Neuron (in vitro differentiated cells): ENCODE measurements at regions not wholly inside any gene's neighbourhood (a gene's known extent, or its start where the extent isn't known, plus 50 kb on each side); places are given as distances from the start of the nearest gene placed in this dataset.
"Not testable (repeated sequence)": the region's sequence is repeated elsewhere in the genome, so short reads cannot be mapped to it uniquely, and the experiment has no call there.

Experiments used
- H2AFZ ChIP-seq: one replicate; pipeline ENCODE4 v1.6.1; 2013; ENCODE audit warnings: low read depth, mild to moderate bottlenecking, inconsistent platforms, low read length, moderate library complexity
- H3K27me3 ChIP-seq: one replicate; pipeline ENCODE4 v1.6.1; 2013; ENCODE audit warnings: low read length; ENCODE audit not compliant: insufficient read depth
- H3K36me3 ChIP-seq: one replicate; pipeline ENCODE4 v1.6.1; 2013; ENCODE audit warnings: low read length; ENCODE audit not compliant: insufficient read depth
- H3K4me1 ChIP-seq: one replicate; pipeline ENCODE4 v1.6.1; 2013; ENCODE audit warnings: low read length; ENCODE audit not compliant: insufficient read depth
- H3K4me3 ChIP-seq: 2 replicates; pipeline ENCODE4 v1.5.1; 2013; ENCODE audit warnings: mild to moderate bottlenecking, low read length, moderate library complexity
- H3K9me3 ChIP-seq: one replicate; pipeline ENCODE4 v1.6.1; 2013; ENCODE audit warnings: low read length

GRCh38 chr2:22086726-22087125 lies 963.0 kb downstream of the TDRD15 start:
- Histone ChIP-seq H3K4me3 (no peak overlapping the region), H2AFZ (no peak overlapping the region), H3K4me1 (no peaks in the 10 kb centered on the region), H3K27me3 (no peaks in the 10 kb centered on the region), H3K9me3 (no peaks in the 10 kb centered on the region), H3K36me3 (no peaks in the 10 kb centered on the region)

- not testable (repeated sequence) for H3K4me1 ChIP-seq, H3K27me3 ChIP-seq, H3K9me3 ChIP-seq, H3K4me3 ChIP-seq, H3K36me3 ChIP-seq, H2AFZ ChIP-seq
These were observed 979.8 kb downstream of the TDRD15 start for GRCh38 chr2:22103617-22104016.

GRCh38 chr2:22110244-22110651 lies 986.5 kb downstream of the TDRD15 start:
- no peak overlapping the region for H2AFZ ChIP-seq
- H3K4me1 ChIP-seq, result no peaks in the 10 kb centered on the region
- H3K36me3 ChIP-seq, result no peaks in the 10 kb centered on the region
- H3K4me3 ChIP-seq, result no peak overlapping the region
- no peaks in the 10 kb centered on the region for H3K27me3 ChIP-seq
- H3K9me3 ChIP-seq, result no peaks in the 10 kb centered on the region

GRCh38 chr2:22124003-22124402 lies 1000.2 kb downstream of the TDRD15 start:
- Histone ChIP-seq H3K27me3 (no peaks in the 10 kb centered on the region), H3K4me3 (no peak overlapping the region), H3K36me3 (no peaks in the 10 kb centered on the region), H2AFZ (no peak overlapping the region), H3K4me1 (no peaks in the 10 kb centered on the region), H3K9me3 (no peaks in the 10 kb centered on the region)

- no peak overlapping the region for H2AFZ ChIP-seq
- H3K27me3 ChIP-seq, result no peaks in the 10 kb centered on the region
- no peaks in the 10 kb centered on the region for H3K4me1 ChIP-seq
- H3K36me3 ChIP-seq, result no peaks in the 10 kb centered on the region
- H3K4me3 ChIP-seq, result no peak overlapping the region
- H3K9me3 ChIP-seq, result no peaks in the 10 kb centered on the region
These were observed 1002.3 kb downstream of the TDRD15 start for GRCh38 chr2:22126106-22126505.

- Histone ChIP-seq H3K4me3 (no peak overlapping the region), H3K9me3 (no peaks in the 10 kb centered on the region), H3K4me1 (no peaks in the 10 kb centered on the region), H3K27me3 (no peaks in the 10 kb centered on the region), H3K36me3 (no peaks in the 10 kb centered on the region), H2AFZ (no peak overlapping the region)
These were observed 1003.2 kb downstream of the TDRD15 start for GRCh38 chr2:22126978-22127377.

GRCh38 chr2:22134421-22134820 lies 1010.7 kb downstream of the TDRD15 start:
- no peak overlapping the region for H2AFZ ChIP-seq
- H3K9me3 ChIP-seq, result no peaks in the 10 kb centered on the region
- no peaks in the 10 kb centered on the region for H3K4me1 ChIP-seq

GRCh38 chr2:22136446-22136845 lies 1012.7 kb downstream of the TDRD15 start:
- Histone ChIP-seq H3K4me1 (no peaks in the 10 kb centered on the region), H3K27me3 (no peaks in the 10 kb centered on the region), H2AFZ (no peak overlapping the region), H3K9me3 (no peaks in the 10 kb centered on the region), H3K36me3 (no peaks in the 10 kb centered on the region), H3K4me3 (no peak overlapping the region)

More at GRCh38 chr2:22134421-22134820, 1010.7 kb downstream of the TDRD15 start:
- Histone ChIP-seq H3K36me3 (no peaks in the 10 kb centered on the region), H3K4me3 (no peak overlapping the region), H3K27me3 (no peaks in the 10 kb centered on the region)

GRCh38 chr2:22143840-22144239 lies 1020.1 kb downstream of the TDRD15 start:
- Histone ChIP-seq H3K4me3 (no peak overlapping the region), H3K9me3 (no peaks in the 10 kb centered on the region), H2AFZ (no peak overlapping the region), H3K27me3 (no peaks in the 10 kb centered on the region), H3K36me3 (no peaks in the 10 kb centered on the region), H3K4me1 (no peaks in the 10 kb centered on the region)

- H3K36me3 ChIP-seq, result no peaks in the 10 kb centered on the region
- no peaks in the 10 kb centered on the region for H3K27me3 ChIP-seq
- no peak overlapping the region for H3K4me3 ChIP-seq
- no peaks in the 10 kb centered on the region for H3K9me3 ChIP-seq
- no peaks in the 10 kb centered on the region for H3K4me1 ChIP-seq
- no peak overlapping the region for H2AFZ ChIP-seq
These were observed 1030.3 kb downstream of the TDRD15 start for GRCh38 chr2:22153931-22154613.

GRCh38 chr2:22156661-22157060 lies 1032.9 kb downstream of the TDRD15 start:
- not testable (repeated sequence) for H3K9me3 ChIP-seq

GRCh38 chr2:22167256-22167655 lies 1043.5 kb downstream of the TDRD15 start:
- Histone ChIP-seq H3K36me3 (no peaks in the 10 kb centered on the region), H3K9me3 (no peaks in the 10 kb centered on the region), H3K27me3 (no peaks in the 10 kb centered on the region)

More at GRCh38 chr2:22156661-22157060, 1032.9 kb downstream of the TDRD15 start:
- not testable (repeated sequence) for H3K4me3 ChIP-seq, H3K4me1 ChIP-seq, H3K27me3 ChIP-seq, H2AFZ ChIP-seq, H3K36me3 ChIP-seq

GRCh38 chr2:22175003-22175402 lies 1051.2 kb downstream of the TDRD15 start:
- no peaks in the 10 kb centered on the region for H3K4me1 ChIP-seq
- H3K9me3 ChIP-seq, result no peaks in the 10 kb centered on the region
- H3K36me3 ChIP-seq, result no peaks in the 10 kb centered on the region
- H2AFZ ChIP-seq, result no peak overlapping the region
- H3K4me3 ChIP-seq, result no peak overlapping the region
- no peaks in the 10 kb centered on the region for H3K27me3 ChIP-seq

More at GRCh38 chr2:22167256-22167655, 1043.5 kb downstream of the TDRD15 start:
- H3K4me3 ChIP-seq, result no peak overlapping the region
- no peak overlapping the region for H2AFZ ChIP-seq
- H3K4me1 ChIP-seq, result no peaks in the 10 kb centered on the region

- no peaks in the 10 kb centered on the region for H3K27me3 ChIP-seq
- no peaks in the 10 kb centered on the region for H3K4me1 ChIP-seq
These were observed 1061.5 kb downstream of the TDRD15 start for GRCh38 chr2:22185251-22185650.

More at GRCh38 chr2:22185251-22185650, 1061.5 kb downstream of the TDRD15 start:
- H3K9me3 ChIP-seq, result no peaks in the 10 kb centered on the region
- no peak overlapping the region for H2AFZ ChIP-seq
- H3K4me3 ChIP-seq, result no peak overlapping the region
- H3K36me3 ChIP-seq, result no peaks in the 10 kb centered on the region
